ENCODE measurements at regions not wholly inside any gene's neighbourhood (a gene's known extent, or its start where the extent isn't known, plus 50 kb on each side); places are given as distances from the start of the nearest gene placed in this dataset.
"Not testable (repeated sequence)": the region's sequence is repeated elsewhere in the genome, so short reads cannot be mapped to it uniquely, and the experiment has no call there.

DNA sequence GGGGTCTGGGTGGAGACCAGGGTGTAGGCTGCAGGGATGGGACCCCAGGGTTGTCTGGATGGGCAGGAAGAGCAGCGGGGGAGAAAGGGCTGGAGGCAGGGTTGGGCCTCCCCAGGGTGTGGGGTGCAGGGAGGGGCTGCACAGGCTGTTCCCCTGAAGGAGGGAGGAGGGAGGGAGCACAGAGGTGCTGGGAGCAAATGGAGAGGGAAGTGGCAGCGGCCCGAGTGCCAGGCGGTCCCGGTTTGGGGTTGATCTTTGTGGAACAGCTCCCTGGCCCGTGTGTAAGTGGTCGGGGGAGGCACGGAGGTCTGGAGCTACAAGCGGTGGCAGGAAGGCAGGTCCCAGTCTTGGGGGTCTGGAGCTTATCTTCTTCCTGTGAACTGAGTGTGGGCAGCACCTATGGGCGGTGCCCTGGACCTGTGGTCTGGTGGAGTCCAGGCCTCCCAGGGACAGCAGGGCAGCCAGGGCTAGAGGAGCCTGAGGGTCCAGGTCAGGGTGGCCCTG lies 391.6 kb downstream of the TMEM121 start:
- TF ChIP-seq ZFP3 (CRISPR knock-in tag; IDR thresholded peaks at IDR 0.05): no peak
- TF ChIP-seq CSDC2 (CRISPR knock-in tag; IDR thresholded peaks at IDR 0.05): no peak
- TF ChIP-seq CREB5 (CRISPR knock-in tag; IDR thresholded peaks at IDR 0.05; ENCODE audit: low read depth): no peak
- no peak for TF ChIP-seq OSR1 (CRISPR knock-in tag; IDR thresholded peaks at IDR 0.05)
- TF ChIP-seq, protein P1, sequence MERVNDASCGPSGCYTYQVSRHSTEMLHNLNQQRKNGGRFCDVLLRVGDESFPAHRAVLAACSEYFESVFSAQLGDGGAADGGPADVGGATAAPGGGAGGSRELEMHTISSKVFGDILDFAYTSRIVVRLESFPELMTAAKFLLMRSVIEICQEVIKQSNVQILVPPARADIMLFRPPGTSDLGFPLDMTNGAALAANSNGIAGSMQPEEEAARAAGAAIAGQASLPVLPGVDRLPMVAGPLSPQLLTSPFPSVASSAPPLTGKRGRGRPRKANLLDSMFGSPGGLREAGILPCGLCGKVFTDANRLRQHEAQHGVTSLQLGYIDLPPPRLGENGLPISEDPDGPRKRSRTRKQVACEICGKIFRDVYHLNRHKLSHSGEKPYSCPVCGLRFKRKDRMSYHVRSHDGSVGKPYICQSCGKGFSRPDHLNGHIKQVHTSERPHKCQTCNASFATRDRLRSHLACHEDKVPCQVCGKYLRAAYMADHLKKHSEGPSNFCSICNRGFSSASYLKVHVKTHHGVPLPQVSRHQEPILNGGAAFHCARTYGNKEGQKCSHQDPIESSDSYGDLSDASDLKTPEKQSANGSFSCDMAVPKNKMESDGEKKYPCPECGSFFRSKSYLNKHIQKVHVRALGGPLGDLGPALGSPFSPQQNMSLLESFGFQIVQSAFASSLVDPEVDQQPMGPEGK (CRISPR knock-in tag; IDR thresholded peaks at IDR 0.05; ENCODE audit: borderline replicate concordance): no peak
- TF ChIP-seq, protein P2, sequence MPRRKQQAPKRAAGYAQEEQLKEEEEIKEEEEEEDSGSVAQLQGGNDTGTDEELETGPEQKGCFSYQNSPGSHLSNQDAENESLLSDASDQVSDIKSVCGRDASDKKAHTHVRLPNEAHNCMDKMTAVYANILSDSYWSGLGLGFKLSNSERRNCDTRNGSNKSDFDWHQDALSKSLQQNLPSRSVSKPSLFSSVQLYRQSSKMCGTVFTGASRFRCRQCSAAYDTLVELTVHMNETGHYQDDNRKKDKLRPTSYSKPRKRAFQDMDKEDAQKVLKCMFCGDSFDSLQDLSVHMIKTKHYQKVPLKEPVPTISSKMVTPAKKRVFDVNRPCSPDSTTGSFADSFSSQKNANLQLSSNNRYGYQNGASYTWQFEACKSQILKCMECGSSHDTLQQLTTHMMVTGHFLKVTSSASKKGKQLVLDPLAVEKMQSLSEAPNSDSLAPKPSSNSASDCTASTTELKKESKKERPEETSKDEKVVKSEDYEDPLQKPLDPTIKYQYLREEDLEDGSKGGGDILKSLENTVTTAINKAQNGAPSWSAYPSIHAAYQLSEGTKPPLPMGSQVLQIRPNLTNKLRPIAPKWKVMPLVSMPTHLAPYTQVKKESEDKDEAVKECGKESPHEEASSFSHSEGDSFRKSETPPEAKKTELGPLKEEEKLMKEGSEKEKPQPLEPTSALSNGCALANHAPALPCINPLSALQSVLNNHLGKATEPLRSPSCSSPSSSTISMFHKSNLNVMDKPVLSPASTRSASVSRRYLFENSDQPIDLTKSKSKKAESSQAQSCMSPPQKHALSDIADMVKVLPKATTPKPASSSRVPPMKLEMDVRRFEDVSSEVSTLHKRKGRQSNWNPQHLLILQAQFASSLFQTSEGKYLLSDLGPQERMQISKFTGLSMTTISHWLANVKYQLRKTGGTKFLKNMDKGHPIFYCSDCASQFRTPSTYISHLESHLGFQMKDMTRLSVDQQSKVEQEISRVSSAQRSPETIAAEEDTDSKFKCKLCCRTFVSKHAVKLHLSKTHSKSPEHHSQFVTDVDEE (CRISPR knock-in tag; IDR thresholded peaks at IDR 0.05): no peak
- TF ChIP-seq, protein P3, sequence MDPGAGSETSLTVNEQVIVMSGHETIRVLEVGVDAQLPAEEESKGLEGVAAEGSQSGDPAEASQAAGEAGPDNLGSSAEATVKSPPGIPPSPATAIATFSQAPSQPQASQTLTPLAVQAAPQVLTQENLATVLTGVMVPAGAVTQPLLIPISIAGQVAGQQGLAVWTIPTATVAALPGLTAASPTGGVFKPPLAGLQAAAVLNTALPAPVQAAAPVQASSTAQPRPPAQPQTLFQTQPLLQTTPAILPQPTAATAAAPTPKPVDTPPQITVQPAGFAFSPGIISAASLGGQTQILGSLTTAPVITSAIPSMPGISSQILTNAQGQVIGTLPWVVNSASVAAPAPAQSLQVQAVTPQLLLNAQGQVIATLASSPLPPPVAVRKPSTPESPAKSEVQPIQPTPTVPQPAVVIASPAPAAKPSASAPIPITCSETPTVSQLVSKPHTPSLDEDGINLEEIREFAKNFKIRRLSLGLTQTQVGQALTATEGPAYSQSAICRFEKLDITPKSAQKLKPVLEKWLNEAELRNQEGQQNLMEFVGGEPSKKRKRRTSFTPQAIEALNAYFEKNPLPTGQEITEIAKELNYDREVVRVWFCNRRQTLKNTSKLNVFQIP (CRISPR knock-in tag; IDR thresholded peaks at IDR 0.05; ENCODE audit: borderline replicate concordance, low read depth): no peak
- TF ChIP-seq ZNF565 (CRISPR knock-in tag; conservative IDR thresholded peaks at IDR 0.05; ENCODE audit: low read depth): no peak
- TF ChIP-seq ZC3H10 (CRISPR knock-in tag; IDR thresholded peaks at IDR 0.05): no peak
- no peak for TF ChIP-seq ISL1 (CRISPR knock-in tag; IDR thresholded peaks at IDR 0.05)
- TF ChIP-seq ZFP30 (CRISPR knock-in tag; IDR thresholded peaks at IDR 0.05): no peak
- TF ChIP-seq TOX (CRISPR knock-in tag; IDR thresholded peaks at IDR 0.05; ENCODE audit: borderline replicate concordance): no peak
- ATAC-seq: no peak

DNA sequence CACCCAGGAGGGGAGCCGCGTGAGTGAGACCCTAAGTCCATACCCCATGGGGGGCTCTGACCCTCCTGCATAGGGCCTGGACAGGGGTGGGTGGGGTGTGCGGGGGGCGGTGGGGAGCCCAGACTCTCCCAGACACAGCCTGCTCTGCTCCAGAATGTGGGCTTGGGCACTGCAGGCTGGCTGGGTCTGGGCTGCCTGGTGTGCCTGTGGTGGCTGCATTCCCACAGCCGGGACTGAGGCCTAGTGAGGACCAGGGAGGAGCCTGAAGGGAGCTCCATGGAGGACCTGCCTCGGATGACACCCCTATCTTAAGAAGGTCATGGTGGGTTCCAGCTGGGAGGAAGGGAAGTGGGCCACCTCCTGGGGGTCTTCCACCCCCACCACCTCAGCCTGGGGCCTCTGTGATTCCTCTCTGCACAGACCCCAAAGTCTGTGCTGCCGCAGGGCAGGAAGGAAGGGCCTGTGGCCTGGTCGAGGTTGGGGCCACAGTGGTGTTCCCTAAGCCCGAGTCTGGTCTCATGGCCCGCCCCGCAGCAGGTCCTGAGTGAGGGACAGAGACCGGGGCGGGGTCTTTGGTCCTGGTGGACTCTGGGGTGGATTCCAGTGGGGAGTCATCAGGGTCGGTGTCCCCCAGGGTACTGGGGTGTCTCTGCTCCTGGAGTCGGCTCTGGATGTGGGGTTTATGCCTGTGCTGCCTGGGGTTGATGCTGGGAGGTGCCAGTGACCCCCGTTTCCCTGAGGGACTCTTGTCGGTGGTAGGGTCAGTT lies 392.3 kb downstream of the TMEM121 start:
- TF ChIP-seq ZNF70 (CRISPR knock-in tag; IDR thresholded peaks at IDR 0.05) (no peak), CREB5 (CRISPR knock-in tag; IDR thresholded peaks at IDR 0.05; ENCODE audit: low read depth) (no peak)
- no peak for ATAC-seq

DNA sequence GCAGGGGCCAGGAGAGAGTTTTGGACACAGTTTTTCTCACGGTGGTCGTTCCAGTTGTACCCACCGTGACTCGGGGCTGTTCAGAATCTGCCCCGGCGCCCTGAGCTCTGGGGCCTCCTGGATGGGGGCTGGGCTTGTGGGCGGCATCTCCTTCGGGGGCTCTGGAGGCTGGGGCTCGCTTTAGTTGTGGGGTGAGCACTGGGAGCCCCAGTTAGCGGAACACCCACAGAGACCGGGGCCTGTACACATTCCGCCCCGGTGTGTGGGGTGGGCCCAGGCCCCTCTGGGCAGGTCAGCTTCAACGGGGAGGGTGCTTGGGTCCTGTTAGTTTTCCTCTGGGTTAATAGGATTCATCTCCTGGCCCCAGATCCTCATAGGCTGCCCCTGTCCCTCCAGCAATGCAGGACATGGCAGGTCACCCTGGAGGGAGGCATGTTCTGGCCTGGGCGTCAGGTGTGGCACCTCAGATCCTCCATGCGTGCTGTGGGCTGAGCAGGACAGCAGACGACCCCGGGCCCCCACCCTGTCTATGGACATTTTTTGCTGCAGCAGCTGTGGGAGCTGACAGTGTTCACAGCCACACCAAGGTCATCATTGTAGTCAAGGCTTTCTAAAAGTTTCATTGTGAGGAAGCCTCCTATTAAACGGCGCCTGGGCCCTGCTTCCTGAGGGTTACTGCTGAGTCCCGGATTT lies 393.2 kb downstream of the TMEM121 start:
- ATAC-seq: no peak
- TF ChIP-seq ZNF70 (CRISPR knock-in tag; IDR thresholded peaks at IDR 0.05) (no peak), SNAI2 (CRISPR knock-in tag; IDR thresholded peaks at IDR 0.05) (no peak), OSR1 (CRISPR knock-in tag; IDR thresholded peaks at IDR 0.05) (no peak), TCF4 (CRISPR knock-in tag; IDR thresholded peaks at IDR 0.05; ENCODE audit: borderline replicate concordance) (no peak), ZNF565 (CRISPR knock-in tag; conservative IDR thresholded peaks at IDR 0.05; ENCODE audit: low read depth) (no peak), CREB5 (CRISPR knock-in tag; IDR thresholded peaks at IDR 0.05; ENCODE audit: low read depth) (no peak), ESRRG (CRISPR knock-in tag; IDR thresholded peaks at IDR 0.05) (no peak), BACH2 (CRISPR knock-in tag; IDR thresholded peaks at IDR 0.05; ENCODE audit: borderline replicate concordance) (no peak), TOX (CRISPR knock-in tag; IDR thresholded peaks at IDR 0.05; ENCODE audit: borderline replicate concordance) (no peak), GLIS3 (CRISPR knock-in tag; IDR thresholded peaks at IDR 0.05) (no peak)
- TF ChIP-seq, protein P3 (CRISPR knock-in tag; IDR thresholded peaks at IDR 0.05; ENCODE audit: borderline replicate concordance, low read depth): no peak
- TF ChIP-seq, protein P1 (CRISPR knock-in tag; IDR thresholded peaks at IDR 0.05; ENCODE audit: borderline replicate concordance): no peak

DNA sequence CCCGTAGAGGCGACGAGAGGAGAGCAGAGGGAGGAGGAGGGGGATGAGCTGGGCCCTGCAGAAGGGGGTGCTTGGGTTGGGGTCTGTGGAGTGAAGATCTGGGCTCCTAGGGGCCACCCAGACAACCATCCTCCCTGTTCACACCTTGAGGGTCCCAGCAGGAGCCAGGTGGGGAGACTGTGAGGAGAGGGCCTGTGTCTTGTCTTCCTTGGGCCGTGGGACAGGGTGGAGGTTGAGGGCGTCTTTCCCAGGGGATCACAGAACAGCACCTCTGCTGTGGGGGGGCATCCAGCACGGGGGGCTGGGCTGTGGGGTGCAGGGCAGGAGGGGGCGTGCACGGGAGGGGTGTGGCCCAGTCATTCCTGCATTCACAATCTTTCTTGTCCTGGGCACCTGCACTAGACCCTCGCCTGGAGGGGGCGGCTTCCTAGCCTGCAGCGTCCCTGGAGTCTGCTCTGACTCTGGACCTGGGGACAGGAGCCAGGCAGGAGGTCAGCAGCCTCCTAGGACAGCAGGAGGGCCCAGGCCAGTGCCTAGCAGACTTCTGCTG lies 393.8 kb downstream of the TMEM121 start:
- ATAC-seq: not testable (repeated sequence)
